ENCODE measurements at regions not wholly inside any gene's neighbourhood (a gene's known extent, or its start where the extent isn't known, plus 50 kb on each side); places are given as distances from the start of the nearest gene placed in this dataset.
A peak's percentile ranks its signal among the peaks of the same experiment; 100 is the strongest.

DNA sequence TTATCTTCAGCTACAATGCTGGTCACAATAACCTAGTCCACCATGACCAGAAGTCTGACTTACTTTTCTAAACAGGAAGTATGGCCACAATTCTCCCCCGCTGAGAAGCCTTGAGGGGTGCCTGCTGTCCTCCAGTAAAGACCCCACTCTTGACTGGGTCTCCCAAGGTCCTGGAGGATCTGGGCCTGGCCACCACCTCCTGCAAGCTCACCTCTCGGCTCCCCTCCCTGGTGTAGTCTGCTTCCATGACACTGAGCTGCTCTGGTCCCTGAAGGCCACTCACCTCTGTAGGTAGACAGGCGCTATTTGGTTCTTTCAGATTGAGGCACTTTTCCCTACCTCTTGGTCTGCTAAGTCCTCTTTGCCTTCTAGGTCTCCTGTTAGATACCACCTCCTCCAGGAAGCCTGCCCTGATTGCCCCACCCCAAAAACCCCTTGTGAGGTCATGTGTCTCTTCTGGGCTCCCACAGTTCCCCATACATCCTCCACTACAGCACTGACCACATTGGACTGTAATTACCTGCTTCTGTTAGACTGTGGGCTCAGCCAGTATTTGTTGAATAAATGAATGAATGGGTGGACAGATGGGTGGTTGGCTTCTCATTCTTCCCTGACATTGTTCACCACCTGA is 62.6 kb upstream of the IER5L start:
- DNase-seq (ENCODE audit: low read depth) = no peak

DNA sequence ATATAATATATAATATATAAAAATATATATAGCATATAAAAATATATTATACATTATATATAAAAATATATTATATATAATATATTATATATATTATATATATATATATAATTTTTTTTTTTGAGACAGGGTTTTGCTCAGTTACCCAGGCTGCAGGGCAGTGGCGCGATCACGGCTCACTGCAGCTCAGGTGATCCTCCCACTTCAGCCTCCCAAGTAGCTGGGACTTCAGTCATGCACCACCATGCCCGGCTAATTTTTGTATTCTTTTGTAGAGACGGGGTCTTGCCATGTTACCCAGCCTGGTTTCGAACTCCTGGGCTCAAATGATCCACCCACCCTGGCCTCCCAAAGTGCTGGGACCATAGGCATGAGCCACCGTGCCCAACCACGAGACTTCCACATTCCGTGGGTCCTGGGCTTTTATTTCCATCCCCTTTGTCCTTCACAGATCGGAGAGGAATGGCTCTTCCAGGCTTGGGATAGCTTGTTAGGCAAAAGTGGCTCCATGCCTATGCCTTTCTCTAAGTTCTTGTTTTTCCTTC is 62.0 kb upstream of the IER5L start:
- no peak for DNase-seq (ENCODE audit: low read depth)

DNA sequence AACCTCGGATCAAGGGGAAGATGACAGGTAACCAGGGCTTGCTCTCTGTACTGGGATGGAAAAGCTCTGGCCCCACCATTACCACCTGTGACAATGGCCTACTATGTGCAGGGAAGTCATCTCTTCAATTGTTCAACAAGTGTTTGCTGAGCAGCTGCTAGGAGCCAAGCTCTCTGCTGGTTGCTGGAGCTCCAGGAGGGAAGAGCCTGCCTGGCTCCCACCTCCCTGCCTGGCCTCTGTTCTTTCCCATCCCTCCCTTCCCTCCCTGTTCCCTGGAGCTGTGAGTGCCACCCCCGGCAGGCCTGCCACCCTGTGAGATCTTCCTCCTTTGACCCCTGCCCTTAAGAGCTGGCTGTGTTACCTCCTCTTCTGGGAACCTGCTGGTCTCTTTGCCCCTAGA is 59.7 kb upstream of the IER5L start:
- DNase-seq (ENCODE audit: low read depth) = no peak

DNA sequence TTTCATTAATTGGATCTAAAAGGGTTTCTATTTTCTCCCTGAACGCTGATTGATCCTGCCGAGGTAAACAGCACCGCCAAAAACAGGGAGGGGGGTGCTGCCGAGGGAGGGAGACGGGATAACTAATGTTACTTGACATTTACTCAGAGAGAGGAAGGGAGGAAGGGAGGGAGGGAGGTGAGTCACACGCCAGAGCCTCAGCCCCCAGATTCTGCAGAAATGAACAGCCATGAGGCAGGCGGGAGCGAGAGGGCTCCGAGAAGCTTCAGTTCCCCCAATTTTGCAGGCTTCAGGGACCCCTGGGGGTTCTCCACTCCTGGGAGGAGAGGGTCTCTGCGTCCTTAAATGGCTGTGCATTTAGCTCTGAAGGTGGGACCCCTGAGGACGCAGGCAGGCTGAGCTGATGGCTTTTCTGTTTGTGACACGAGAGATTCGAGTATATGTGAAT is 59.1 kb upstream of the IER5L start:
- peak; percentile 68 for DNase-seq (ENCODE audit: low read depth)

DNA sequence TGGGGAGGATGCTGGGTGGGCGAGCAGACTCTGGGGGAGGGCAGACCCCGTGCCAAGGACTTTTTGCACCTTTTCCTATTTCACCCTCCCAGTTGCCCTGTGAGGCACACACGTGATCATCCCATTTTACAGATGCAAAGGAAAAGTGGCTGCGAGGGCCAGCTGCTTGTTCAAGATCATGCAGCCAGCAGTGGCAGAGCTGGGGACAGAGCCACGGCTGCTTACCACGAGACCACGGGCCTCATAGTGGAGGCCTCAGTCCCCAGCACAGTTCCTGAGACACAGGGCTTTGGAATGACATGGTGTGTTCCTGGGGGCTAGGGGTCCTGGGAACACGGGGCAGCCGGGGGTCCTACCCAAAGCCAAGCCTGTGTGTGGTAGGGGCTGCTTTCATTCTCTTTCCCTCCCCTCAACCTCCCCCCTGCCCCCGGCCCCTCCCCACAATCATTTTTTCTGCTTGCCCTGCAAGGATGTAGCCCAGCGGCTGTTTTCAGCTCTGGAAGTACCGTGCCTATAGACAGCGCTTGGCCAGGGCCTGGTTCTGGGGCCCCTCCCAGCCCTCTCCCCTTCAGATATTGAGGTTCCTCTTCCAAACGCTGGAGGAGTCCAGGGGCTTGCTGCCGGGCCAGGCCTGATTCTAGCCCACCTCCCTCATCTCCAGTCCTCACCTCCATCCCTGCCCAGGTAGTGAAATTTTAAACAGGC is 58.5 kb upstream of the IER5L start:
- DNase-seq (ENCODE audit: low read depth) = no peak

DNA sequence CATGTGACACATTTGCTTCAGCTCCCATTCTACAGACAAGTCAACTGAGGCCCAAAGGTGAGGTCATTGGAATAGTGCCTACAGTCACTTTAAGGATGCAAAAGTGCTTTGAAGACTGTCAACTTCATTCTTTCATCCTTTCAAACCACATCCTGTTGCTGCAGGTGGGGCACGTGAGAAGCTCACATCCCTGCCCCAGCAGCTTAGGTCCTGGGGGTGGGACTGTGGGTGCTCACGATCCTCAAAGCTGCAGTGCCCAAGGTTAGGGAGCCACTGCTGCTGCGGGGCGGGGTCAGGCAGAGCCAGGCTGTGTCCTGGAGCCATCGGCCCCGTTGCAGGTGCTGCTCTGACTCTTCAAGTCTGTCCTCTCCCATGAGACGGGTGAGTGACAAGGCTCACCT is 57.9 kb upstream of the IER5L start:
- no peak for DNase-seq (ENCODE audit: low read depth)

DNA sequence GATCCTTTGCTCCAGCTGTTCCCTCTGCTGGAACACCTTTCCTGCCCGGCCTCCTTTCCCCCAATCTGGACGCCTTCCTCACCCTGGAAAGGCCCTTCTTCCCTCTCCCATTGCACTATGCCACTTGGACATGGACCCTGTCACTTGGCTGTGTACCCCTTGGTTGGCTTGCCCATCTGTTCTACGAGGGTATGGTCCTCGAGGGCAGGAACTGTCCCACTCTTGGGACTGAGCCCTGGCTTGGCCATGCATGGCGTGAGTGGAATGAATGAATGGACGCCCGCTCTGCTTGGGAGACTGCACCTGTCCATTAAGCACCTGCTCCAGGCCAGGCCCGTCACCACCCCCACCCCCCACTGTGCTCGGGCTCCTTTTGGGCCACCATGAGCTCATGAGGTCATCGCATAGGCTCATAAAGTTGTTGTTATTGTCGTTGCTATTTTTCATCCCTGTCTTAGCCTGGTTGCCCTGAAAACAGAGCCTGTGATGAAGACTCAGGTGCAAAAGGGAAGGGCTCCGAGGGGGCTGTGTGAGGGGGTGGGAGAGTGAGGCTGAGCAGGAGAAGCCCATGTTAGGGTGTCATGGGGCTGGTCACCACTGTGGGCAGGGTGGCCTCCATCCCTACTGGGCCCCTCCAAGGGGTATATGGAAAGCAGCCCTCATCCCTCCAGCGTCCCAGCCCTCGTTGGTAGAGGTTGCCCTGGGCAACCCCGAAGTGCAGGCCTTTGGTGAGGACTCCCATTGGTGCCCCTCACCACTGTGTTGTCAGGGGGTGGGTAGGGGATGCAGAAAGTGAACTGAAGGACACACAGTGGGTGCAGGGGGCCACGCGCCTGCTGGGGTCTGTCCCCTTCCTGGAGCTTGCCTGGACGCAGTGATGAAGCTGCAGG is 57.2 kb upstream of the IER5L start:
- DNase-seq (ENCODE audit: low read depth) = no peak

DNA sequence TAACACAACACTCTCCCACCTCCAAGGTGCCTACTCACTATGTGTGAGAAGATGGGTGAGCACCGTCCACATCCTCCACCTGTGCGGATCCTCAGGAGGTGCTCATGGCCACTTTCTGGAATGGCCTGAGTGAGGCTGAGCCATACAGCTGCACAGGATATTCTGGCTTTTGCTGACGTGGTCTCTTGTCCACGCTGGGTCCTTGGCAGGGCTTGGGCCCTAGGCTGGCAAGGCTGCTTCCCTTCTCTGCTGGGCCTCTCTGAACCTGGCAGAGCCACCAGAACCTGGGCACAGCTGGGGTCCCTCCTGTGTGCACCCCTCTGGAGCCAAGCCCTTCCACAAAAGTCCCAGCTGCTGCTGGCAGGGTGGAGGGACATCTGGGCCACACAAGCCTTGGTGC is 56.4 kb upstream of the IER5L start:
- DNase-seq (ENCODE audit: low read depth) = no peak

DNA sequence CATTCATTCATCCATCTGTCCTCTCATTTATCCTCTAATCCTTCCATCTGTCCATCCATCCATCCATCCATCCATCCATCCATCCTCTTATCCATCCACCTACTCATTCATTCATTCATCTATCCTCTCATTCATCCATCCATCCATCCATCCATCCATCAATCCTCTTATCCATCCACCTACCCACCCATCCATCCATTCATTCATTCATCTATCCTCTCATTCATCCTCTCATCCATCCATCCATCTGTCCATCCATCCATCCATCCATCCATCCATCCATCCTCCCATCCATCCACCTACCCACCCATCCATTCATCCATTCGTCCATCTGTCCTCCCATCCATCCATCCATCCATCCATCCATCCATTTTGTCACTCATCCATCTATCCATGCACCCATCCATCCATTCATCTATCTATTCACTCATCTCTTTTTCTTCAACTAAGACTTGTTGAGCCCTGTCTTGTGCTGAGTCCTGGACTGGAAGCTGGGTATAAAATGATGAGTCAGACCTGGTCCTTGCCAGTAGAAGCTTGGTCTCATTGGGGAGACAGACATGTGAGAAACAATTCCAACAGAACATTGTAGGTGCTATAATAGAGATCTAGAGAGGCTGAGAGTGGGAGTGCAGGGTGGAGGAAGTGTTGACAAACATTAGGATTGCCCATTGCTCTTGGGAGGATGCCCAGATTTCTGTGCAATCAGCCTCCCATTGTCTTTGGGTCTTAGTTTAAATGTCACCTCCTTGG is 55.0 kb upstream of the IER5L start:
- peak; percentile 24 for DNase-seq (ENCODE audit: low read depth)

DNA sequence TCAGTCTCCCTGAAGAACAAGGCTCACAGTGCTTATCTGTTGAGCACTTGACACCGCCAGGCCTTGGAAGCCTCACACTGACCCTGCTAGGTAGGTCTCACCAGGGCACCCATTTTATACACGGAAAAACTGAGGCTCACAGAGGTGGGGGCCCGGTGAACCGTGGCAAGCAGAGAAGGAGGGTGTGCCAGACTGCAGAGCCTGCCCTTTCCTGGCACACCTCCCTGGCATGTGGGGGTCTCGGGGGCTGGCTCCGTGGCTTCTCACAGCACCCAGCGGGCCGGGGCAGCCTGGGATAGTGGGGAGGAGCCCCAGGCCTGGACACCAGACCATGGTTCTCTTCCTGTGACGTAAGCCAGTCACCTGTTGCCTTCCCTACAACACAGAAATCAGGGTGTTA is 53.7 kb upstream of the IER5L start:
- DNase-seq (ENCODE audit: low read depth) = no peak

DNA sequence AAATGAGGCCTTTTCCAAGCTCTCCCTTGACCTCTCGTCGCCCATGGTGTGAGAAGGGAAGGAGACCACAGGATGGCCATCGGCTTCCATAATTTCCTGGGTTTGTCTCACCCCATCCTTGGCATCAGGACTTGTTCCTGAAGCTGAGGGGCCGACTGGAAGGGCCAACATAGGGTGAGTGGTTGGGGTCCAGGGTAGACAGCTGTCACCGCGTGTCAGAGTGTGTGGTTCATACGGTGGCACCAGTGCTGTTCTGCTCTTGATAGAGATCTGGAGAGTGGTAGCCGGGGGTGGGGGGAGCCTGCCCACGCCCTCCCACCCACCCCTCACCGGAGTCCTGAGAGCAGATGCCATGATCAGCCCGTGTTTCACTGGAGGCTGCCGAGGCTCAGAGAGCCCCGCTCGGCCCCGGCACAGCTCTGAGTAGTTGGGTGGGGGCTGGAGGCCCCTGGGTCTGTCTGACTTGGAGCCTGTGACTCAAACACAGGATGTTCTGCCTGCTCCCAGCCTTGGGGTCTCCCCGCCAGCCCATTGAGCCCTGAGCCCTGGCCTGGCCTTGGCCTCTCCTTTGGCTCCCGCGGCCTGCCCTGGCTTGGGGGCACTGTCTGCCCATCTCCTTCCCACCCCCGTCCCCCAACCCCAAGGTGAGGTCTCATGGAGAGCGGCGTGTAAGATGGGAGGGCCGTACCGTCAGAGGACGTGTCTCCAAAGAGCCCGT is 53.1 kb upstream of the IER5L start:
- no peak for DNase-seq (ENCODE audit: low read depth)

DNA sequence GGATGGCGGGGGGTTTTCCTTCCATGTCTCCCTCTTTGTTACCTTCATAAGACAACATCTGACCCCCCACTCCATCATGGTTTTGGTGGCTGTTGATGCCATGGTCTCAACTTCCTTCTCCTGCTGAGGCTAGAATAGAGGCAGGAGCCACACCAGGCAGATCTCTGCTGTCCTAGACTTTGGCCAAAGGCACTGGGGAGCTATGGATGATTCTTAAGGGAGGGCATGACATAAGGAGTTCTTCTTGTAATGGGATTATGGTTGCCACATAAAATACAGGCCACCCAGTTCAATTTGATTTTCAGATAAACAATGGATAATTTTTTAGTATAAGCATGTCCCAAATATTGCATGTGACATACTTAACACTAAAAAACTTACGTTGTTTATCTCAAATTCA is 52.2 kb upstream of the IER5L start:
- no peak for DNase-seq (ENCODE audit: low read depth)

Measured in iris pigment epithelial cell (primary cell).